HFF-Myc (cell line): ENCODE measurements at regions not wholly inside any gene's neighbourhood (a gene's known extent, or its start where the extent isn't known, plus 50 kb on each side); places are given as distances from the start of the nearest gene placed in this dataset.
"Not testable (repeated sequence)": the region's sequence is repeated elsewhere in the genome, so short reads cannot be mapped to it uniquely, and the experiment has no call there.

Source experiments
- DNase-seq: peaks from one replicate; pipeline ENCODE4 v3.0.0-alpha.2; 2011; ENCODE audit warnings: low read depth; ENCODE audit errors: extremely low read depth
- H3K4me3 ChIP-seq: replicated peaks from 2 replicates; pipeline ENCODE4 v1.5.1; 2011; ENCODE audit warnings: low read depth, mild to moderate bottlenecking, control low read depth, low read length
- TF ChIP-seq, protein P1 (sequence below): IDR thresholded peaks from 2 replicates; pipeline ENCODE4 v1.5.1; 2012; ENCODE audit warnings: mild to moderate bottlenecking, low read depth, low read length, control low read depth; ENCODE audit errors: missing control alignments

DNA sequence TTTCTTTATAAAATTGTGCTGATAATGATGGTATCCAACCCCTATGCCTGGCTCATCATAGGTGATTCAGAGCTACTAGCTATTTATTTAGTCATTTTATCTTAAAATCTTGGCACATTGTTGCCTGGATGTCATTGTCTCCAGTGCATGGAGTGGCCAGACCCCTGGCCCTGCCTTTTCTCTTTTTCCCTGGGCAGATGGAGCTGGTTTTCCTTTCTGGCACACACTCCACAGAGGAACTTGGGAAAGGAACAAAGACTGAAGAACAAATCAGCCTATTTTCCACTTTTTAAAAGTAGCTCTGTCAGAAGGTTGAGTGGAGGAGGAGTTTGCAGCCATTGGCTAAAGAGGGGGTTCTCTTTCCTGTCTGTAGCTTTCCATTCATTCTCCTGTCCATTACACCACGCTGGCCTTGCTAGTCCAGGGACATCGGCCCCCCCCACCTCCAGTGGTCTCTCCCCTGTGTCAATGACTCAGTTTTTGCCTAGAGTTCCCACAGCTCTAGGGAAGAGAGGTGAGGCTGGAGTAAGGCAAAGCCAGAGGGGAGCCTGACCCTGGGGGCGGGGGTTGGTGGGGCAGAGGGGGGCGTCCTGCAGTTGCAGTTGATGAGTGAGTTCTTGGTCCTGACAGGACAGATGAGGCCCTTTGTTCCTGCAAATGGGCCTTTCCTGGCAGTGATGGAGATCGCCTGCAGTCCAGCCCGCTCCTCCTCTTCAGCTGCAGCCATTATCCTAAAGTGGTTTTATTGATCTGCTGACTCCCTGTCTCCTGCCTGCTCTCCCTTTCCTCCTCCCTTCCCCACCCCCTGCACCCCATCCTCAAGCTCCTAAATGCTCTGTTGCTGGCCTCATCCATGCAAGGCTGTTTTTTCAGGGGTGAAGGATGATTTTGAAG is 774.5 kb downstream of the DHX35 start:
- DNase-seq, result no peak
- H3K4me3 ChIP-seq, result no peak overlapping the region
- TF ChIP-seq, protein P1, sequence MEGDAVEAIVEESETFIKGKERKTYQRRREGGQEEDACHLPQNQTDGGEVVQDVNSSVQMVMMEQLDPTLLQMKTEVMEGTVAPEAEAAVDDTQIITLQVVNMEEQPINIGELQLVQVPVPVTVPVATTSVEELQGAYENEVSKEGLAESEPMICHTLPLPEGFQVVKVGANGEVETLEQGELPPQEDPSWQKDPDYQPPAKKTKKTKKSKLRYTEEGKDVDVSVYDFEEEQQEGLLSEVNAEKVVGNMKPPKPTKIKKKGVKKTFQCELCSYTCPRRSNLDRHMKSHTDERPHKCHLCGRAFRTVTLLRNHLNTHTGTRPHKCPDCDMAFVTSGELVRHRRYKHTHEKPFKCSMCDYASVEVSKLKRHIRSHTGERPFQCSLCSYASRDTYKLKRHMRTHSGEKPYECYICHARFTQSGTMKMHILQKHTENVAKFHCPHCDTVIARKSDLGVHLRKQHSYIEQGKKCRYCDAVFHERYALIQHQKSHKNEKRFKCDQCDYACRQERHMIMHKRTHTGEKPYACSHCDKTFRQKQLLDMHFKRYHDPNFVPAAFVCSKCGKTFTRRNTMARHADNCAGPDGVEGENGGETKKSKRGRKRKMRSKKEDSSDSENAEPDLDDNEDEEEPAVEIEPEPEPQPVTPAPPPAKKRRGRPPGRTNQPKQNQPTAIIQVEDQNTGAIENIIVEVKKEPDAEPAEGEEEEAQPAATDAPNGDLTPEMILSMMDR, result no peak

DNA sequence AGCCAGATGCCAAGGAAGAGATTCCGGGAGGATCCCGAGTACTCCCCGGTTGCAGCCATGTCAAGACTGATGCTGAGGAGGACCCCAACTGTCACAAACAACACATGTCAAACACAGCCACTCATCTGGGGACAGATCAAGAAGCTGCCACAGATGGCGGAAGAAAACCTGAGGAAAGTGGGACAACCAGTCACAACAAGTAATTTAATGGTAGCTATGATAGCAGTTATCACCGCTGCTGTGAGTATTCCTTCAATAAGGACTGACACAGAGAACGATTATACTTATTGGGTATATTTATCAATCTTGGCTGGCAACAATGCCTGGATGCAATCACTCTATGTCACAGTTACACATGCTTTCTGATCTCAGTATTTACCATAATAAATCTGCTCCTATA is 763.4 kb downstream of the DHX35 start:
- not testable (repeated sequence) for DNase-seq, H3K4me3 ChIP-seq

DNA sequence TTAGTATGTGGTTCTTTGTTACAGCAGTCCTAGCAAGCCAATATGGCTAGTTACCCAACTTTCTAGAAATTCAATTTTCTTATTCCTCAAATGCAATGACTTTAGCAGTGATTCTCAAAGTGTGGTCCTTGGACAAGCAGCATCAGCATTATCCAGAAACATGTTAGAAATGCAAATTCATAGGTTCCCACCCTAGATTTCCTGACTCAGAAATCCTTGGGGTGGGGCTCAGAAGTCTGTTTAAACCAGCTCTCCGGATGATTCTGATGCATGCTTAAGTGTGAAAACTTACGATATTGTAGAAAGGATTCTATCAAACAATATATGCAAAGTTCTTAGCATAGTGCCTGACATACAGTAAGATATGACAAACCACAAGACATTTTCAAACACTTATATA is 757.1 kb downstream of the DHX35 start:
- no peak overlapping the region for H3K4me3 ChIP-seq
- TF ChIP-seq, protein P1, result no peak
- DNase-seq, result no peak

DNA sequence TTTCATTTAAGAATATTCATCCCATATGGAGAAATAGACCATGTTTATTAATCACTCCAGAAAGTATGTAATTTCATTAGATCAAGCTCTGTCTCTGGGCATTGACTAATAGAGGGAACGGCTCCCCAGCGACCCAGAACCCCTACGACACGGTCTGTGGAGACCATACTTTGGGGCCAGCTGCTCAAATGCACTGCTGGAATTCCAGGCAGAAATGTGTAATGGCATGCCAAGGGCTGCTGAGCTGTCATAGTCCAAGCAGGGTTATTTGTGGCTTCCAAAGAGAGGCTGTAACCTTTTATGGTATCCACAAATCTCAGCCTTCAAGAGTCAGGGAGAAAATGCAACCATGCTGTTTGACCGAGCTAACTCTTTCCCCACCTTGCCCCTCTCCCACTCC is 755.8 kb downstream of the DHX35 start:
- DNase-seq, result no peak
- H3K4me3 ChIP-seq, result no peak overlapping the region
- TF ChIP-seq, protein P1, result no peak

DNA sequence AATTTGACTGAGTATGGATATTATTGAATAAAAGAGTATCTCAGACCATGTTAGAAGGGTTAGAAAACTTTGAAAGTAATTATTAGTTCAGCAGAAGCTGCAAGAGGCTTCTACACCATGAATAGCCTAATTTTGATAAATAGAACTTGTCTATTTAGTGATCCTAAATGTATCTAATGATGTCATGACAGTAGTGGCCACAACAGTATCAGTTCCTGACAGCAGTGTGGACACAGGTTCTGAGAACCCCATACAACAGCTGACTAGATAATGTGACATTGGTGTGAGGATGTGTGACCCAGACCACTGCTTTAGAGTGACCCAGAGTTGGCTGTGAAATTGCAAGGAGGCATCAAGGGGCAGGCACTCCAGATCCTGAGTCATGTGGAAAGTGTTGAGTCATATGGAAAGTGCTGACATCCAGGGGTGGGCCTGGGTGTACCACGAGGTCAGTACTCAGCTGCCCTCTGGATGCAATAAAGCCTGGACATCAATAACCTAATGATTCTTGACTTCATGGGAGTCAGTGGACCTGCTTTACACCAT is 754.7 kb downstream of the DHX35 start:
- DNase-seq, result no peak

DNA sequence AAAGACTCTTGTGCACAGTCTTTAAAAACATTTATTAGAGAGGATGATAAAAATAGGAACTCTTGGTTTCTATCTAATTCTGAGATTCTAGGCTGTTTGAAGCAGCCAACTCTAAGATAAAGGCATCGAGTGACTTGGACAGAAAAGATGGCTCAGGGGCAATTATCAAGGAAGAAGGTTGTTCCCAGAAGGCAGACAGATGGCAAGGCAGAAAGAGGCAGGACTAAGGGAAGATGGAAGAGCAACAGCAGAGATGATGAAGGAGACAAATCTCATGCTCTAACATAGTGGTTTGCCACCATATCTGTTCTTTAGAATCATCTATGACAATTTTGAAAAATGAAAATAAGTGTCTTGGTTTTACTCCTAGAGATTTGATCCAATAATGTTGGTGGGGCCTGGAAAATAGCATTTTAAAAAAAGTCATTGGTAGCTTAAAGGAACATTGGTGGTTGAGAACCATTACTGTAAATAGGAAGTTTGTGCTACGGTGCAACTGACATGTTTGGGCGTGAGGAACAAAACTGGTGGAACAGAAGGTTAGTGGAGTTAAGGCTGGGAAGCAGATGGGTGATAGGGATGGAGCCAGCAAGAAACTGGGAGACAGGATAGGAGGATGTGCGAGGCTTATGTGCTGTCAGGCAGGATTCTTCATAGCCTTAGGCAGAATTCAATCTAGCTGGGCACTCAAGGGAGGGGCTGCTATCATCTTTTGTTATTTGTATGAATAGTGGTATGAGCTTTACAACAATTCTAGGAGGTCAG is 751.1 kb downstream of the DHX35 start:
- H3K4me3 ChIP-seq, result no peak overlapping the region
- TF ChIP-seq, protein P1, result no peak
- DNase-seq, result no peak

More for the DNA sequence above, 754.7 kb downstream of the DHX35 start:
- TF ChIP-seq, protein P1, result no peak
- H3K4me3 ChIP-seq, result no peak overlapping the region

DNA sequence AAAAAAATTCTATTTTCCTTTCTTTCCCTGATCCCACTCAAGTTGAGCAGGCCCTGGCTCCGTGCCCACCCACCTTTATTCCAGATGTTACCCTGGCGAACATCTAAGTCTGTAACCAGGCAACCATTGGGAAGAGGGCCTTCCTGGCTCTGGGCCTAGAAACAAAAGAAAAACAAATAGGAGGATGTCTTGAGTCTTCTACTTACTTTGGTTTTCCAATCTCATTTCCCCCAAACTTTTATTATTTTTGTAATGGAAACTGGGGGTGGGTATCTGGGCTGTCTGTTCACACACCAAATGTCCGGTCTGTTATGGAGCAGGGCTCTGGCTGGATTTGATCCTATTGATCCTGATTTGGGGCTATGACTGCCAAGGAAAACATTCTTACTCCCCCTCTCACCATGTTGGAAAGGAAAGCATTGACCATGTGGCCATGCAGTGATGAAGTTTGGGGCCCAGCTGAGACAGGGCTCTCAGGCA is 744.1 kb downstream of the DHX35 start:
- TF ChIP-seq, protein P1, result no peak
- no peak overlapping the region for H3K4me3 ChIP-seq
- peak; percentile 42 for DNase-seq
